ENCODE measurements at regions not wholly inside any gene's neighbourhood (a gene's known extent, or its start where the extent isn't known, plus 50 kb on each side); places are given as distances from the start of the nearest gene placed in this dataset.

DNA sequence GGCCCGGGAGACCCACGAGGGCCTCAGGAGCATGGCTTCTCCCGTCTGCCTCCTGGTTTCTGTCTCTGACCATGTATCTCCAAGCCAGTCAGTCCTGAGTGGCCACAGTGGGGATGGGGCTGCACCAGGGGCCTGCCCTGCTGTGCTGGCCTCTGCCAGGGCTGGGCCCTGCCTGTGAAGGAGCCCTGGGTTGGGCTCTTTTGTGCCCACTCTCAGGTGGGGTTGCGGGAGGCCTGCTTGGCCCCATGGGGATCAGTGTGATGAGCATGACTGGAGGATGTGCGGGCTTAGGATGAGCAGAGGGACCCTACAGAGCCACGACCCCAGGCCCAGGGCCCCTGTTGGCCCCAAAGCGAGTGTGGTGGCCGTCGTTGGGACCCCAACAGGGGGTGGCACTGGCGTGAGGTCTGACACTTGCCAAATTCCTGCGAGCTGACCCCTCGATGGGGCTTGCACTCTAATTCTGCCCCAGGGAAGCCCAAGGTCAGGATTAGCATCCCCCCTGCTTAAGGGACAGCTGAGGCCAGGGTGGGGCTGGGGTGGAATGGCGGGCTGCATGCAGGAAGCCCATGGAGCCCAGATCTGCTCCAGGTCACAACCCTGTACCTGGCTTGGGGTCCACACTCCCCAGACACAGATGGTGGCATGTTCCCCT, 90.0 kb upstream of the BHLHE23 start:
- Histone ChIP-seq H3K4me1 (no peaks in the 10 kb centered on the region), H3K9me3 (no peaks in the 10 kb centered on the region), H3K27ac (no peak overlapping the region), H3K4me3 (no peak overlapping the region), H3K36me3 (no peaks in the 10 kb centered on the region), H3K27me3 (peaks cover 32% of the 10 kb centered on the region)
- TF ChIP-seq, protein P1, sequence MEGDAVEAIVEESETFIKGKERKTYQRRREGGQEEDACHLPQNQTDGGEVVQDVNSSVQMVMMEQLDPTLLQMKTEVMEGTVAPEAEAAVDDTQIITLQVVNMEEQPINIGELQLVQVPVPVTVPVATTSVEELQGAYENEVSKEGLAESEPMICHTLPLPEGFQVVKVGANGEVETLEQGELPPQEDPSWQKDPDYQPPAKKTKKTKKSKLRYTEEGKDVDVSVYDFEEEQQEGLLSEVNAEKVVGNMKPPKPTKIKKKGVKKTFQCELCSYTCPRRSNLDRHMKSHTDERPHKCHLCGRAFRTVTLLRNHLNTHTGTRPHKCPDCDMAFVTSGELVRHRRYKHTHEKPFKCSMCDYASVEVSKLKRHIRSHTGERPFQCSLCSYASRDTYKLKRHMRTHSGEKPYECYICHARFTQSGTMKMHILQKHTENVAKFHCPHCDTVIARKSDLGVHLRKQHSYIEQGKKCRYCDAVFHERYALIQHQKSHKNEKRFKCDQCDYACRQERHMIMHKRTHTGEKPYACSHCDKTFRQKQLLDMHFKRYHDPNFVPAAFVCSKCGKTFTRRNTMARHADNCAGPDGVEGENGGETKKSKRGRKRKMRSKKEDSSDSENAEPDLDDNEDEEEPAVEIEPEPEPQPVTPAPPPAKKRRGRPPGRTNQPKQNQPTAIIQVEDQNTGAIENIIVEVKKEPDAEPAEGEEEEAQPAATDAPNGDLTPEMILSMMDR (IDR thresholded peaks at IDR 0.05) = no peak
- DNase-seq (peak; percentile 58), ATAC-seq (no peak)
- intact Hi-C loops (cut with DNase I) = no loop called here

DNA sequence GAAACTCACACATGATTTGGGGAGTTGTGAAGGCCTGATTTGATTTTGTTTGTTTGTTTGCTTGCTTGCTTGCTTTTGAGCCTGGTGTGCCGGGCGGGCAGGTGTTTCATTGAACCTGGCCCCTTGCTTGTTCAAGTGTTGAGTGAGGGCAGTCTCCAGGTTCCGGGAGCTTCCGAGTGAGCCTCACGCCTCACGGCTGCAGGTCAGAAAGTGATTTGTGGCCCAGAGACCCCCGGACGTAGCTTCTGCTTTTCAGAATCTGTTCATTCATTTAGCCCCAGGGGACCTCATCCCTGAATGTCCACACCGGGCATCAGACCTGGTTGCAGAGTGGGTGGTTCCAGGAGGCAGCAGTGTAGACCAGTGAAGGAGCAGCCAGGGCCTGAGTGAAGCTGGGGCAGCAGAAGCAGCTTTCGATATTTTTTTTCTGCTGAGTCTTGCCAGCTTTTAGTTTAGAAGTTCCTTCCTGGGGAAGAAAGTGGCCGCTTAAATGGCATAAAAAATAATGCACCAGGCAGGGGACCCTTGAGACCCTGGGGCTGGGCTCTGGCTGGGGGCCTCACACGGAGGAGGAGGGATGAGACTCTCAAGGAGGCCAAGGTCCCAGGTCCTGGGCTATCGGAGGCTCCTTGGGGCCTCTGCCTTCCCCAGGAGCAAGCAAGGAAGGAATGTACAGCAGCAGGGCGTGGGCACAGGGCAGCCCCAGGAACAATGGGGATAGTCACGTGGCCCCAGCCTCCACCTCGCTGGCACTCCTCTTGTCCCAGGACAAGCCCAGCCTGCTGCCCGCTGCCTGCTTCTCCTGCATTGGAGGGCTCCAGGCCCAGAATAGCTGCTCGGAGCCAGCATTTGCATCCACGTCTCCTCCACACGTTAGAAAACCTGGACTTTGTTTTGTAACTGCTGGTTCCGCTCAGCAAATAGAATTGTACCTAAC, 89.2 kb upstream of the BHLHE23 start:
- TF ChIP-seq, protein P1 (IDR thresholded peaks at IDR 0.05) = no peak
- no peak overlapping the region for H3K4me3 ChIP-seq
- intact Hi-C loops (cut with DNase I) = no loop called here
- H3K4me1 ChIP-seq = no peaks in the 10 kb centered on the region
- DNase-seq = peak; percentile 57
- no peaks in the 10 kb centered on the region for H3K9me3 ChIP-seq
- peaks cover 39% of the 10 kb centered on the region for H3K27me3 ChIP-seq
- no peak overlapping the region for H3K27ac ChIP-seq
- ATAC-seq = no peak
- H3K36me3 ChIP-seq = no peaks in the 10 kb centered on the region

DNA sequence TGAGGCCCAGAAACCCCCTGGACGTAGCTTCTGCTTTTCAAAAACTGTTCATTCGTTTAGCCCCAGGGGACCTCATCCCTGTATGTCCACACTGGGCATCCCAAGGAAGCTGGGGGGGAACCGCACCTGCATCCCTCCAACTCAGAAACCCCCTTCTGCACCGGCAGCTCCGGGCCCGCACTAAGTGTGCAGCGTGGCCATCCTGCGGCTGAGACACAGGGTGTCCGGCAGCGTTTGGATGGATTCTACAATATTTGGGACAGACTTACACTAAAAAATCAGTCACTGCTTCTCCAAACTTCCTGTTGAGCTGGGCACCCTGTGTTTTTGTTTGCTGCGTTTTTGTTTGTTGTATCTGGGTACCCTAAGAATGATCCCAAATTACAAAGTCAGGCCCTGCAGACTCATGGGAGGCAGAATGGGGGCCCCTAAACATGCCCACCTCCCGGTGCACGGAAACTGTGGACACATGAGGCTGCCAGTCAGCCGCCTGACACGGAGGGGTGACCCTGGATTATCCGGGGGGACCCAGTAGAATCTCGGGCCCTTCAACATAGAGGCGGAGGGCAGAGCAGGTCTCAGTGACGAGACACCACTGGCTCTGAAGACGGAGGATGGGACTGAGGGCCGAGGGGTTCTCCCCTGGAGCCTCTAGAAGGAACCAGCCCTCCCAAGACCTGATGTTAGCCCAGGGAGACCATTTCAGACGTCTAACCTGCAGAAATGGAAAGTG, 88.2 kb upstream of the BHLHE23 start:
- Histone ChIP-seq H3K27ac (no peak overlapping the region), H3K27me3 (peaks cover 44% of the 10 kb centered on the region), H3K4me1 (no peaks in the 10 kb centered on the region), H3K9me3 (no peaks in the 10 kb centered on the region), H3K36me3 (no peaks in the 10 kb centered on the region), H3K4me3 (no peak overlapping the region)
- TF ChIP-seq, protein P1 (IDR thresholded peaks at IDR 0.05) = no peak
- DNase-seq (no peak), ATAC-seq (no peak)
- intact Hi-C loops (cut with DNase I) = no loop called here

DNA sequence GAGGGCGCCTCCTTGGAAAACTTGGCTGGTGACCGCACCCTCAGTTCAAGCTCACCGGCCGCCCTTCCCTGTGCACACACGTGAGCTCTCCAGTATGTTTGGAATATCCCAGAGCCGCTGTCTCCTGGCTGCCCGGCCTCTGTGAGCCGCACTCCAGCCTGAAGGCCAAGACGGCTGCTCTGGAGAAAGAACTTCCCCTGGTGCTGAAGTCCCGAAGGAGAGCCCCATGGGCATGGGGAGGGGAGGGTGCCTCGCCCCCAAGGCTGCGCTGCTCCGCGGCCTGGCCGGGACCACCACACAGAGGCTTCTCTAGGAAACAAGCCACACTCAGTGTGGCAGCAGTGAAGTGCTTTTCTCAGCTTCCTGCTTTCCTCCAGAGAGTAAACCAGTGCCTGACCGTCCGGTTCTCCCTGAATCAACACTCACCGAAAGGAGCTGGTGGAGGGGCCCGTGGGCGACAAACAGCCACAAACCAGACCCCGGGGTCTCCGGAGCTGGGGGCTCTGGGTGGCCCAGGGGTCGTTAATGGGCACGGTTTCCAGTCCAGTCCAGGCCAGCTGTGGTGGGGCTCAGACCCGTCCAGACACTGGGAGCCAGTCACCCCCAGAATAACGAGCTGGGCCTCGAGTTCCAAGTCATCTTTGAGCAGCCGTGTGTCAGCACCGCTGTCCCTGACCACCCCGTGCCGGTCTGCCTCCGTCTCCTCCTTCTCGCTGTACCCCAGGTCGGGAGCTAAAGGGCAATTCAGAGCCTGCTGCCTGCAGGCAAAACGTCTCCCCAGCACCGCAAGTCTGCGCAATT, 87.4 kb upstream of the BHLHE23 start:
- Histone ChIP-seq H3K9me3 (no peaks in the 10 kb centered on the region), H3K27ac (no peak overlapping the region), H3K4me3 (no peak overlapping the region), H3K4me1 (no peaks in the 10 kb centered on the region), H3K36me3 (no peaks in the 10 kb centered on the region), H3K27me3 (peaks cover 44% of the 10 kb centered on the region)
- intact Hi-C loops (cut with DNase I) = no loop called here
- ATAC-seq = no peak
- TF ChIP-seq, protein P1 (IDR thresholded peaks at IDR 0.05) = no peak
- peak; percentile 31 for DNase-seq

DNA sequence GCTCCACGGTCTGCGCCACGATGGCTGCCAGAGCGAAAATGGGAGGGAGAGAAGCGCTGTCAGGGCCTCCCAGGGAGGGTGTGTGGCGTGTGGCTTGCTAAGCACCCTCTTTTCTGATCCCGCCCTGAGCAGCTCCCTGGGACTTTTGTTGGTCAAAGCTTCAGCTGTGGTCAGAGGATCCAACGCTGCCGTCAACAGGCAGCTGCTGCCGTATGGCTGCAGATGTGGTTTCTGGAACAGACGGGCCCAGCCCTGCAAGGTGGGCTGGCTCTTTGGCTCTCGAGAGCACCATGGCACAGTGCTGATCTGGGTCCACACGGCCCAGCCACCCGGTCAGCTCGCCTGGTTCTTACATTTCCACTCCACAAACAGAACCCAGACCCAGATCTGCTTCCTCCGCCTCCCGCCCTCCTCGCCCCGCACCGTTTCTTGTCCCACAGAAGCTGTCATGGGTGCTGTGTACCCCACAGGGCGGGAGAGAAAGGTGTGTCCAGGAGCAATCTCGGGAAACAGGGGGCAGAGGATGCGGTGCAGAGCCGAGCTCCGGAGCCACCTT, 86.0 kb upstream of the BHLHE23 start:
- H3K9me3 ChIP-seq = no peaks in the 10 kb centered on the region
- H3K27me3 ChIP-seq = peaks cover 43% of the 10 kb centered on the region
- H3K36me3 ChIP-seq = no peaks in the 10 kb centered on the region
- H3K27ac ChIP-seq = no peak overlapping the region
- no peak for DNase-seq
- no peak overlapping the region for H3K4me3 ChIP-seq
- no peaks in the 10 kb centered on the region for H3K4me1 ChIP-seq
- TF ChIP-seq, protein P1 (IDR thresholded peaks at IDR 0.05) = no peak
- intact Hi-C loops (cut with DNase I) = no loop called here
- no peak for ATAC-seq
